Fibroblast of skin of right quadriceps (primary cell): ENCODE measurements at regions not wholly inside any gene's neighbourhood (a gene's known extent, or its start where the extent isn't known, plus 50 kb on each side); places are given as distances from the start of the nearest gene placed in this dataset.

Source experiments
- DNase-seq: peaks from one replicate; pipeline ENCODE4 v3.0.0-alpha.2; 2013

DNA sequence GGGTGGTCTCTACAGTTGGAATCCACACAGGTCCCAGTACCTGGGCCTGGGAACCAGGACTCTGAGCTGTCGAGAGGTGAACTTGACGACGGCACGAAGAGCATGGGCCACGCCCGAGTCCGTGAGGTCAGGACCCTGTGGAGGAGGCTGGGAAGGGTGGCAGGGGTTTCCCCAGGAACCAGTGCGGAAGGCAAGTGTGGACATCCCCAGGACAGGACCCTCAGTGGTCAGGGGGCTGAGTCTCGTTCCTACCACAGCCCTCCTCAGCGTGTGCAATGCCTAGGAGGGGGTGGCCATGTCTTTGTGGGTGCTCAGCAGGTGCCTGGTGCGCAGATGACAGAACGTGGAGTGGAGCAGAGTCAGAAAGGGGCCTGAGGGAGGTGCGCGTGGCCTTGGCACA, 335.6 kb upstream of the SALL3 start:
- DNase-seq: no peak

DNA sequence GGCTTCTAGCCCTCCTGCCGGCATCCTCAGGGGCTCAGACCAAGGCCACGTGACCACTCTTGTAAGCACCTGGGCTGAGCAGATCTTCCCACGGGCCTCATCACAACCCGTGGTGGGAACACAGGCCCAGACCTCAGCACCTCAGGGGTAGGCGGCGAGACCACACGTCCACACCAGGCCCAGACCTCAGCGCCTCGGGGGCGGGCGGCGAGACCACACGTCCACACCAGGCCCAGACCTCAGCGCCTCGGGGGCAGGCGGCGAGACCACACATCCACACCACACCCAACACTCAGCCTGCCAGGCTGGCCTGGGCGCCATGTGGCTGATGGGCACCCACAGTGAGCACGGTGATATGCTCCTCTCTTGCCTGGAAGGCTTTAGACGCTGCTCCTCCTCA, 334.4 kb upstream of the SALL3 start:
- no peak for DNase-seq

DNA sequence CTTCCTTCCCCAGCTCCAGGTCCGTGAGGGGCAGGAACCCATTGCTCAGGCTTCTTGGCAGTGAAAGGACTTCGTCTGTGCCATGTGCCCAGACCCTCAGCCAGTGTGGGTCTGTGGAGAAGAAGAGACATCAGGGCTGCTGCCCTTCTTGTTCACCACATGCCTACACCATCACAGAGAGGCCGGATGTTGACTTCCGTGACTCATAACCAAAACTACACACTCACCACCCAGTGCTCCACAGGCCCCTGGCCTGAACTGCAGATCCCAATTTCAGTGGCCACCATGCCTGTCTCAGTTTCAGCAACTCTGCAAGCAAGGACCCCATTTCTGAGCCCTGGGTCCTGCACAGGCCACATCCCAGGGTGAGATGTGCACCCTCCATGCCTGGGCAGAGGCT, 332.6 kb upstream of the SALL3 start:
- DNase-seq: no peak

DNA sequence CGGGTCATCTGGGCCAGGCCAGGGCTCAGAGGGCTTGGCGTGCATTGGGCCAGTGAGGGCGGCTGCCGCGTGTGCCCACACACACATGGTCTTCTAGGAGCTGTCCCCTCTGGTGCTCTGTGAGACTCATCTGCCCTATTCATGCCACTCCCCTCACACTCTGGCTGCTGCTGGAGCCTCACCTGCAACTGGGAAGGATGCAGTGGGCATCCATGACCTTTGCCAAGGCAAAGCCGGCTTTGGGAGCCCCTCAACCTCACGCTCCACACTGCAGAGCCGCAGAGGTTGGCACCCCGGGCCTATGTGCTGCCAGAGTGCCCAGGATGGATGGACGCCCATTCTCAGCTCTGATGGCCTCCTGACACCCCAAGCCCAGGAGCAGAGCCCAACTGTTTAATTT, 330.2 kb upstream of the SALL3 start:
- no peak for DNase-seq

DNA sequence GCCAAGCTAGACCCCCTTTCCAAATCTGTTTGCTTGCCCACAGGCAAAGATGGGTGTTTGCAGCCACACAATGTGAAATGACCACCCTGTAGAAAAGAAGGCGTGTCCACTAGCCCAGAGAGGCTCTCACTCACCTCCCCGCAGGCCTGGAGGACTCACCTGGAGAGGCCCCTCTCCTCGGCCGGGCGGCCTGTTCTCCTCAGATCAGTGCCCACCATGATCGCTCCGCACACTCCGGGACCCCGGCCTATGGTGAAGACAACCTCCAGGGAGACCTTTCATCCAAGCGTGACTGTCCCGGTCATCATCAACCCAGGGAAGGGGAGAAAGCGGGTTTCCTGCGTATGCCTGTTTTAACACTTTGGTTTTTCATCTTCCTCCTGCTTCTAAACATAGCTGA, 328.7 kb upstream of the SALL3 start:
- no peak for DNase-seq

DNA sequence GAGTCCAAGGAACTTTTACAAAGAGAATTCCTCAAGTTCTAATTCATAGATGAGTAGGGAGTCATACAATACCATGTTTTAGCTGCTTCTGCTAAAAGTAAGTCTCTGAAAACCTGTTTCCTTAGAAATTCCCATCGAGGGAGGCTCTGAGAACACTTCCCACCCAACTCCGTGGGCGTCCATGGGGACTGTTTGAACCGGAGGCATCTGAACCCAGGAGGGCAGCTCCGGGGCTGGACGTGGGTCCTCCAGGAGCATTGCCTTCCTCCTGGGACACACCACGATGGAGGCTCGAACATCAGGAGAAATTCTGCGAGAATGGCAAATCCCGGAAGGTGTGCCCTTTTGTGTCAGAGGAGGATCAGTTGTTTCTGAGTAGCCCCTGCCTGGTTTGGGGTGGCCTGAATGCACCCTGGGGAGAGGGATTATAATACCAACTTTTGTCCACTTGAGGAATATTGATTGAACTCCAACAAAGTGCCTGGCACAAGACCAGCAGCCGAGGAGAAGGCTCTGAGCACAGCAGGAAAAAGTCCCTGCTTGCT, 327.5 kb upstream of the SALL3 start:
- DNase-seq: no peak

DNA sequence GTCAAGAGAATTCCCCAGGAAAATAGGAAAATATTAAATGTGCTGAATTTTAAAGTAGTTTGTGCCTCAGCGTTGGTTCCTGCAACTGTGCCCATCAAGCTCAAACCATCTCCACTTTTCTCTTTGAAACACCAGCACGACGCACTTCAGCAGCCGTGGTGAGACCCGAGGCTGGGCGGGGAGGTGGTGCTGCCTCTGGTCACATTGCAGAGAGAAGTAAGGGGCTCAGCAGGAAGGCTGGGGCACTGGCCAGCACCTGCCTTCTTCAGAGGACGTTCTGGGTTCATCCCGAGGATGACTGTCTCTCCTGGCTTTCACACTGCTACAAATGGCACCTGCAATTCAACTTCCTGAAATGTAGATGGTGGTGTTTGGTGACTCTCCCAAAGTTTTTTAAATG, 323.7 kb upstream of the SALL3 start:
- DNase-seq: no peak

DNA sequence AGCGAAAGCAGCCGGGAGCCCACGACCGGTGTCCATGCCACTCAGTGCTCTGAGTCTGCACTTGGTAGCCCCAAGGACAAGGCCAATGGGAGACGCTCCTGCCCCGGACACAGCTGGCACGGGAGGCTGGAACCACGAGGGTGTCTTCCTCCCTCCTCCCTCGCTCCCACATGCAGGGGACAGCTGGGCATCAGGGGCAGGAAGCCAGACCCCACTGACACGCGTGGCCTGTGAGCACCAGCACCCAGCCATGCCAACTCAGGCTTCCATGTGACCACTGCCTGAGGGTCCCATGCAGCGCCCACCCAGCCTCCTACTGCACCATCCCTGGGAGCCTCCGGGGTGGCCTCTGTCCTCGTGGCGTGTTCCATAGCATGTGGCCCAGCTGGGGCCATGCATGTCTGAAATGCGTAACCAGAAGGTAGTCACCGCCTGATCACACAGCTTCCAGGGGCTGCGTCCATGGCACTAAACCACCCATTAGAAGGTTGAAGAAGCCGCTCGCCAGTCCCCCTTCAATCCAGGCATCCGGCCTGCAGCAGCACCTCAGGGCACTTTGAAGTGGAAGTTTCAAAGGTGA, 323.2 kb upstream of the SALL3 start:
- DNase-seq: no peak

DNA sequence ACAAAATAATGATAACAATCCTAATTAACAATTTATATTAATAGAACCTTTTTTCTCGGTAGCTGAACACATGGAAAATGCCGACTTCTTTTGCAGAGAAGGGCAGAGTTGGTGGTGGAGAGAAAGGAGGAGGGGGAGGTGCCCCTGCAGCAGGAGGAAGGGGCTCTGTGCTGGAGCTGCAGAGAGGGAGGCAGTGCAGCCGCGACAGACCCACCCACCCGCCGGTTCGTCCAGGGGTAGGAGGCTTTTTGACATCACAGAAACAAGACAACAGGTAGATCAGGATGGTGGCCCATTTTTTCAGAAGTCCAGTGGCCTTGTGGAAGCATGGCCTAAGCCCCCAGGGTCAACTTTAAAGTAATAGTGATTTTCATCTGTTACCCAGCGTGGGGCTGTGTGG, 321.1 kb upstream of the SALL3 start:
- DNase-seq: no peak

DNA sequence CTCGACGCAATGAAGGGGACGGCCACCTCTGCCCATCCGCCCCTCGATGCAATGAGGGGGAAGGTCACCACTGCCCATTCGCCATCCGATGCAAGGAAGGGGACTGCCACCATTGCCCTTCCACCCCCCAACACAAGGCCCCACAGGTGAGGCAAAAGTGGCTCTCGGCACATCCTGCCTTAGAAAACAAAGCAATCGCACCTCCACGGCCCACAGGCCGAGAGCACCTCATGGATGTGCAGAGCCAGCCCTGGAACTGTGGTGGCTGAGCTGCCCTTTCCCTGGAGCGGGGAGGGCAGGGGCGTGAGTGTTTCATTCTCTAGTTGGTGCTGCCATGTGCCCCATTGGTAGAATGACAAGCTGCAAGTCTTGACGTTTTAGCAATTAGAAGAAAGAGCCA, 320.6 kb upstream of the SALL3 start:
- DNase-seq: no peak

DNA sequence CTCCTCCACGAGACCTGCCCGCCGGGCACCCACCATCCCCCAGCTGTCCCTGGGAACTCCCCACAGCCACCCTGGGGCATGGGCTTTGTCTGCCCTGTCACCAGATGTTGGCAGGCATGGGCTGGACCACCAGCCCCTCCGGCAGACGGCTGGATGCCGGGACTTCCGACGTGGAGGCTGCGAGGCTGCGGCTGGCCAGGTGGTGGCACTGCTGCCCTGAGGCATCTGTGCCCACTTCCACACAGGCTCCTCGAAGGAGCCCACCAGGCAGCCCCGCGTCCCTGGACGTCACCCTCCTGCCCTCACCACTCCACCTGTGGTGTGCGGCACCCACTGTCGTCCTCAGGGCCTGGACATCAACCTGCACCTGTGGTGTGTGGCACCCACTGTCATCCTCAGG, 319.9 kb upstream of the SALL3 start:
- DNase-seq: no peak

DNA sequence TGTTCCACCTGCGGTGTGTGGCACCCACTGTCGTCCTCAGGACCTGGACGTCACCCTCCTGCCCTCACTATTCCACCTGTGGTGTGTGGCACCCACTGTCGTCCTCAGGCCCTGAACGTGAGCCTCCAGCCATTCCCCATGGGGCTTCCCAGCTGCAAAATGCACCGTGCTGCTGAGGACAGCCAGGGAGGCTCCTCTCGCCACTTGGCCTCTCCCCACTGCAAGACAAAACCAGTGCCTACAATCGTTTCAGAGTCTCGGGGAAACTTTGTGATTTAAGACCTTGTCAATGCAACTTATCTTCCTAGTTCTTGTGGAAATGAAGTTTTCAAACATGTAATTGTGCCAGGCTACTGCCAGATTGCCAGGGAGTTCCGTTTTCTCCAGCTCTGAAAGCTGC, 319.3 kb upstream of the SALL3 start:
- no peak for DNase-seq

DNA sequence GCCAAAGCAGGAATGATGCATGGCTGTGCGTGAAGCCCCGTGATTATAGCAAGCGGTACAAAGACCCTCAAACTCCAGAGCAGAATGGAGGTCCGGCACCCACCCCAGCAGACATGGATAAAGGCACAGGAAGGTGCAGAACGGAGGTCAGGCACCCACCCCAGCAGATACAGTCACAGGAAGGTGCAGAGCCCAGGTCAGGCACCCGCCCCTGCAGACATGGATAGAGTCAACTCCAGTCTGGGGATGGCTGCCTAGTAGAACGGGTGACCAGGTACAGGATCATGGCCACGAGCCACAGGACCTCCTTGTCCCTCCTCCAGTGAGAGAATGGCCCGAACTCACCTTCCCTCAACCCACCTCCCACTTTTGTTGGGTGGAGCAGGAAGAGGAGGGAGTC, 318.3 kb upstream of the SALL3 start:
- DNase-seq: no peak

DNA sequence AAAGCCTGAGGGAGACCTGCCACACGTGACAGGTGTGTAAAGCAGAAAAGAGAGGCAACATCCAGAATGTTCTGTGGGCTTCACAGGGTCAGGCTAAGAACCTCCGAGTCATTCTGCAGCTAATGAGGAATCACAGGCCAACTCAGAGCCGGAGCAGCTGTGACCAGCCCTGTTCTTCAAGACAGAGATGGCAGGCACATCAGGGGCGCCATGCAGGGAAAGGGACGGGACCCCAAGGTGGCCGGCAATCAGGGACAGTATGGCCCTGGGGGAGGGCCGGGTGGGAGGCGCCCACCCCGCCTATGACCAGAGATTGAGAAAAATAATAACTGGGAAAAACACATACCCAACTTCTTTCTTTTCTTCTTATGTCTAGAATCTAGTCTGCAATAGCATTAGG, 316.7 kb upstream of the SALL3 start:
- DNase-seq: no peak

DNA sequence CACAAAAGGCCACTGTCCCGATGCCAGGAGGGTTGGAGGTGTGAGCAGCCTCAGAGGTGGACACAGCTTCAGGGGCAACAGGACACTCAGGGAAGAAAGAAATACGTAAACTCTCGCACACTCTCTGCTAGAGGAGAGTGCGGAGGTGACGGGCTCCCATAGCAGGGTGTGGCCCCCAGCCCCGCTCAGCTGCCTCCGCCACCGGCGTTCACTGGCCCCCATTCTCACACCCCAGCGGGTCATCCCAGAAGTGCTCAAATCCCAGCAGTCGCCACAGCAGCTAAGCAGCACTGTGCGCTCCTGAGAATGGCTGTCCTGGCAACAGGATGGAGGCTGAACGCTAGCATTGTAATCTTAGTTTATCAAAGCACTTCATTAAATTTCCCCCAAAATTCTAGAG, 315.6 kb upstream of the SALL3 start:
- no peak for DNase-seq

DNA sequence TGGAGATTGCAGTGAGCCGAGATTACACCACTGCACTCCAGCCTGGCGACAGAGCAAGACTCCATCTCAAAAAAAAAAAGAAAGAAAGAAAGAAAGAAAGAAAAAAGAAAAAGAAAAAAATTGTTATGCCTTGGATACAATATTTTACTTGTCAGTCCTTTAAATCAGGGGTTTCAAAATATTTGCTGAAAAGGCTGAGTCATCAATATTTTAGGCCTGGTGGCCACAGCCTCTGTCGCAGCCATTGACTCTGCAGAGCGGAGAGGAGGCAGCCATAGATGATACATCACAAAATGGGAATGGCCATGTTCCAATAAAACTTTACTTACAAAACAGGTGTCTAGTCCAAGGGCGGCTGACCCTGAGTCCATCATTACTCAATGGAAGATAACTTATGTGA, 314.8 kb upstream of the SALL3 start:
- DNase-seq: no peak

DNA sequence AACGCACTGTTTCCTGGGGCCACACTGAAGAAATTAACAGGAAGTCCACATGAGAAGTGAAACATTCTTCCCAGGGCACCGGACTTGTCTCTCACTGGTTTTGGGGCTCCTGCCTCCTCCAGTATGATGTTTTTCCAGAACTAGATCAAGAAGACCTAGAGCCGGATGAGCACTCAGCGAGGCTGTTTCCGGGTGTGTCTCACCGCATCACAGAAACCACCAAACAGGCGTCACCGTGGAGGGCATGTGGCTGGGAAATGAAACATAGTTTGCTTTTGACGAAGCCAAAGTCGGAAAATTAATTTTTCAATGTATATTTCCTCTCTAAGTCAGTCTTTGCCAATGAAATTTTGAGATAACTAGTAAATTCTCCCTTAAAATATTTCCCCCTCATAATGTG, 314.0 kb upstream of the SALL3 start:
- no peak for DNase-seq

DNA sequence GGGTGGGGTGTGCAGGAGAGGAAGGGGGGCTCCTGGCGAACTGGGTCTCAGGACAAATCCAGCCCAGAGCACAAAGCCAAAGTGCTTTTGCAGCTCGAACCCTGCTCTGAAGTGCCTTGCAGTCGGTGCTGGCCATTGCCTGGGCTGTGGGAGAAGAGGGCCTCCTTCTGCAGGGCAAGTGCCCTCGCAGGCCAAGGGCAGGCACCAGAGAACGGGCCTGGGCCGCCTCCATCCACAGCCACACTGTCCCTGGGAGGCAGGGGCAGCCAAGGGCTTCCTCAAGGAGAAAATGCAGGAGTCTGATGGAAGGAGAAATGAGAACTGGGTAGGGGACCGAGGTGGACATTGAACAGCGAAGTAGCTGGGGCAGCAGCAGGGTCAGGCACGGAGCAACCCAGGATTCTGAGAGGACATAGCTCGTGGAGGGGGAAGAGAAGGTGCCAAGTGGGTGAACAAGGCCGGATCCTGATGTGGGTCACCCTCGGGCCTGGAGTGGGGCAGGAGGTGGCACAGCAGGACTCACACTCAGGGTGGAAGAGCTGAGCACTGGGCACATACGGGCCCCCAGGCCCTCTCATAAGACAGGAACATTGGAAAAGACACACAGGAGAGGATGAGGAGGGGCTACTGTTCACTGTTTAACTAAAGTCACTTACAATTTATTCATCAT, 312.8 kb upstream of the SALL3 start:
- DNase-seq: no peak

DNA sequence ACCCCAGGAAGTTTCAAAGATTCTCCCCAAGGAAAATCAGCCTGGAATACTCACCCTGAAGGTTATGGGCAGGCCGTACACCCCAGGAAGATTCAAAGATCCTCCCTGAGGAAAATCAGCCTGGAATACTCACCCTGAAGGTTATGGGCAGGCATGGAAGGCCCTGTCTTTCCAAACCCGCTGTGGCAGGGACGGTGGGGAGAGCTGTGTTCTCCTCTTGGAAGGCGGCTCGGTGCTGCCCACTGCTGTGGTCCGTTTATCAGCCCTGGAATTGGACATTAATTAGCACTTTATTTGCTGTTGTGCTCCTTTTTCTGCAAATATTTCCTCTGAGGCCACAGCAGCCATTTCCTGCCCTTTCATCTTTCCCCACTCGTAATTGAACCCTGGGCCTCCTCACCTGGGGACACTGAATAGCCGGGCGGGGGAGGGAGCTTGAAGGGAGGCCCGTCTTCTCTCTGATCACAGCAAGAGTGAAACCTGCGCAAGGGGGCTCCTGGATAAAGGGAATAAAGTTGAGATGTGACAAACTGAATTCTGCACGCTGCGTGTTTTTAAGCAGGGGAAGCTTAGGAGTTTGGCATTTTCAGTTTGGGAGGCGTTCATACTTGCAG, 308.7 kb upstream of the SALL3 start:
- no peak for DNase-seq

DNA sequence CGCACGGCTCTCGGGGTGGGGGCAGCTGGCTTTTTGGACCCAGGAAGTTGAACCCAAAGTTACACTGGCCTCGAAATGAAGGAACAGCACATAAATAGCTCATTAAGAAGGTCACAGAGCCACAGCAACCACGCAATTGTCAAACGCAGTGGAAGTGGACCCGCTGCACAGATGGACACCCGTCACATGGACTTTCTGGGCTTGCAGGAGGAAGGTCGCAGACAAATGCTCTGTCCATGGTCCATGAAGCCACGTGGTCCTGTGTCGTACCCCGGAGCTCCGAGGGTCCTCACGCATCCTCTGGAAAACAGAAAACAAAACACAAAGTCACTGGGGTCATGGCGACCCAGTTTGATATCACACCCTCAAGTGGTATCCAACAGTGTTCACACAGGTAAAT, 308.1 kb upstream of the SALL3 start:
- no peak for DNase-seq

DNA sequence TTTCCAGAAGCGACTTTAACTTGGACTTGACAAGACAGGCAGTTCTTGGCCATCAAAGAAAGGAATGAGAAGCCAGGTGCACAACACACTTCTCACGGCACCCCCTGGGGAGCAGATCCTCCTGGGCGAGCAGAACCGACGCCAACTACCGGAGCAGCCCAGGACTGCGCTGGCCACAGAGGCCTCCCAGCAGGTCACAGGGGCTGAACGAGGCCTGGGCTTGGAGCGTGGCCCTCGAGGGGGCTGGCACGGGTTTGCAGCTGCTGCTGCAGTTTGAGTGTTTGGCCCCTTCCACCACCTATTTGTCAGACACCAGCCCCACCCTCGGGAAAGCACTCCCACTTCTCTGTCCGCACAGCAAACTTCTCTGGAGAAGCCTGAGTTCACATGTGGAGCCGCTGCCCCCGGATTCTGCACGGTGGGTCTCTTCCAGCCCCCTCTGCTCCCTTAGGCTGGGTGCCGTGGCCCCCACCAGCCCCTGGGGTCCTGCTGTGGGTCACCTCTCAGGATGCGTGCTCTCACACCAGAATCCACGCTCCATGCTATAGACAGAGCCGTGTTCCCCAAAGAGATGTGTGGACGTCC, 306.7 kb upstream of the SALL3 start:
- no peak for DNase-seq

DNA sequence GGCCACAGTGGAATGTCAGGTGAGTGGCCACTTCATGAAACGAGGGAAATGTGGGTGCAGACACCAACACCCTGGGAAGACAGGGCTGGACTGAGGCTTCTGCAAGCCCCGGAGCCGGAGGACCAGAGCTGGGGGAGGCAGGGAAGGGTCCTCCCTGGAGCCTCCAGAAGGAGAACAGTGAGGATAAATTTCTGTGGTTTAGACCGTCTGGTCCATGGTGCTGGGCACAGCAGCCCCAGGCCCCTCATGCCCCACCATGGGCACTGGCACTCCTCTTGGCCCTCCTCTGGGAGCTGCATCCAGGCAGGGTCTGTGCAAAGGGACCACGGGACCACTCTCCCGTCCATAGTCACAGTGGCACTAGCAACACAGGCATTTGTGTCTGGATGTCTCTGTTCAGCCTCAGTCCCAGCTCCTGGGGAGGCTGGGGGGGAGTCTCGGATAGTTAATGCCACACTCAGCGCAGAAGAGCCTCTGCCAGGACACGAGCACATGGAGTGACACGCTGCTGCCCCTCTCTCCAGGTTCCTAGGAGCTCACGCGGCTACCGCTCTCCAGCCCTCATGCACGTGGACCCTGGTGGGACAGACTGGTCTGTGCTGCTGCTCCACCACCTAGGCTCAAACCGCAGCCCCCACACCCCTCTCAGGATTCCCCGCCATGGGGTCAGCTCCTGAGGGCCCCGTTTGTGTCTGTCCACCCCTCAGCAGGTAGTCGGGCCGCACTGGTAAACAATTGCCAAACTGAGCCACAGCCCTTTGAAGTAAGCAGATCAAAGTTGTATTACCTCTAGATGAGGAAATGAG, 305.9 kb upstream of the SALL3 start:
- DNase-seq: no peak

DNA sequence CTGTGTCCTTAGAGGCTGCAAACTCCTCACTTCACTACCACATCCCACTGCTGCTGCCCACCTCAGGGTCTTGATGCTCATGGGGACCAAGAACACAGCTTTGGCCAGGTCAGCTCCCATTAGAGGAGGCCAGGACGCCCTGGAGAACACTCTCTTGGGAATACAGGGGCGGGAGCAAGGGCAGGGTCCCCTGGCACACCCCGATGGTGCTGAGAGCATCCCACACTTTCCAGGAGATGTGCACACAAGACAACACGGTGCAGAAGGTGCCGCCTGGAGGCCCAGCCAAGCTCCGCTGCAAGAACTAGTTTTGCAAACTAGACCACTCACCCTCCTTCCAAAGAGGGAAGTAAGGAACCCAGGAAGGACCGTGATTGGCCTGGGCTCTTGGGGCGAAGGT, 304.4 kb upstream of the SALL3 start:
- no peak for DNase-seq
